Liver (tissue), 3 donors: ENCODE measurements at regions not wholly inside any gene's neighbourhood (a gene's known extent, or its start where the extent isn't known, plus 50 kb on each side); places are given as distances from the start of the nearest gene placed in this dataset.
"Not testable (repeated sequence)": the region's sequence is repeated elsewhere in the genome, so short reads cannot be mapped to it uniquely, and the experiment has no call there.

Source experiments
- ATF3 ChIP-seq: IDR thresholded peaks from 2 replicates; pipeline ENCODE4 v1.6.1; 2016; ENCODE audit warnings: antibody characterized with exemption
- CTCF ChIP-seq: fragments of 150-350 bp; IDR thresholded peaks from 2 replicates; pipeline ENCODE4 v1.5.1; 2017; ENCODE audit warnings: improper control_type of control experiment, low read depth, low read length; ENCODE audit not compliant: missing input control
- EGR1 ChIP-seq, 2 donors: IDR thresholded peaks; 2 replicates each; pipeline ENCODE4 v1.6.1; 2016 to 2018; ENCODE audit warnings: antibody characterized with exemption in 2 of 2, low read depth in 2 of 2
- FOXA1 ChIP-seq: IDR thresholded peaks from 2 replicates; pipeline ENCODE4 v1.6.1; 2016; ENCODE audit warnings: antibody characterized with exemption
- FOXA2 ChIP-seq: IDR thresholded peaks from 2 replicates; pipeline ENCODE4 v1.6.1; 2016; ENCODE audit warnings: antibody characterized with exemption
- GABPA ChIP-seq, 2 donors: IDR thresholded peaks in 1 of 2; conservative IDR thresholded peaks in 1 of 2; 2 replicates each; pipeline ENCODE4 v1.6.1; 2016; ENCODE audit warnings: antibody characterized with exemption in 2 of 2, mild to moderate bottlenecking in 1 of 2, moderate library complexity in 1 of 2
- JUND ChIP-seq, 2 donors: IDR thresholded peaks; 2 replicates each; pipeline ENCODE4 v1.6.1; 2016; ENCODE audit warnings: antibody characterized with exemption in 2 of 2
- MAX ChIP-seq: IDR thresholded peaks from 2 replicates; pipeline ENCODE4 v1.6.1; 2016; ENCODE audit warnings: antibody characterized with exemption
- RAD21 ChIP-seq, 2 donors: IDR thresholded peaks; 2 replicates each; pipeline ENCODE4 v1.6.1; 2016; ENCODE audit warnings: antibody characterized with exemption in 2 of 2, mild to moderate bottlenecking in 2 of 2
- REST ChIP-seq: IDR thresholded peaks from 2 replicates; pipeline ENCODE4 v1.6.1; 2016; ENCODE audit warnings: antibody characterized with exemption, mild to moderate bottlenecking
- RXRA ChIP-seq, 2 donors: IDR thresholded peaks; 2 replicates each; pipeline ENCODE4 v1.6.1; 2017 to 2018; ENCODE audit warnings: antibody characterized with exemption in 2 of 2, mild to moderate bottlenecking in 1 of 2
- TAF1 ChIP-seq: conservative IDR thresholded peaks from 2 replicates; pipeline ENCODE4 v1.6.1; 2016; ENCODE audit warnings: antibody characterized with exemption, mild to moderate bottlenecking
- YY1 ChIP-seq: IDR thresholded peaks from 2 replicates; pipeline ENCODE4 v1.6.1; 2016; ENCODE audit warnings: antibody characterized with exemption, mild to moderate bottlenecking
- ZBTB33 ChIP-seq: IDR thresholded peaks from 2 replicates; pipeline ENCODE4 v1.6.1; 2016; ENCODE audit warnings: antibody characterized with exemption
- donor health status: healthy.
- donor health status: healthy.

GRCh38 chr2:89888693-89889092, 1197.2 kb downstream of the RPIA start:
- not testable (repeated sequence) for TF ChIP-seq FOXA1; YY1; CTCF; MAX; JUND (IDR thresholded peaks at IDR 0.05); TAF1; FOXA2; EGR1 (IDR thresholded peaks at IDR 0.05; ENCODE audit: low read depth in 2 of 2); ZBTB33; RAD21 (IDR thresholded peaks at IDR 0.05); RXRA (IDR thresholded peaks at IDR 0.05); GABPA (IDR thresholded peaks at IDR 0.05 in 1 of 2, conservative IDR thresholded peaks at IDR 0.05 in 1 of 2); ATF3; REST
